ENCODE measurements at regions not wholly inside any gene's neighbourhood (a gene's known extent, or its start where the extent isn't known, plus 50 kb on each side); places are given as distances from the start of the nearest gene placed in this dataset.

- no peaks in the 10 kb centered on the region for H3K79me2 ChIP-seq (ENCODE audit: control insufficient read depth, insufficient read depth, low read length)
- H3K27ac ChIP-seq (ENCODE audit: low read length in 2 of 2) = no peak overlapping the region
- no peaks in the 10 kb centered on the region for H3K4me1 Mint-ChIP-seq
- no peak overlapping the region for H3K27ac Mint-ChIP-seq
- H4K20me1 ChIP-seq (ENCODE audit: control insufficient read depth, insufficient read depth, low read length, poor library complexity, severe bottlenecking) = no peaks in the 10 kb centered on the region
- 91% methylated on average over 4 of the region's 4 CpGs for WGBS (ENCODE audit: insufficient coverage)
- no peak overlapping the region for H3K4me2 ChIP-seq (replicated peaks; ENCODE audit: low read depth, low read length, poor library complexity, severe bottlenecking)
- peaks cover 5% of the 10 kb centered on the region for H3K27me3 Mint-ChIP-seq
- H3K9me3 Mint-ChIP-seq (ENCODE audit: insufficient read depth) = no peaks in the 10 kb centered on the region
- H3K9me3 ChIP-seq (ENCODE audit: control extremely low read depth in 1 of 3, control insufficient read depth in 2 of 3, insufficient read depth in 1 of 3, low read length in 2 of 3) = peaks cover 0 to 5% (median 0%) of the 10 kb centered on the region in 3 donors
- ChIA-PET CTCF (no interaction called here), POLR2A (no interaction called here)
- H2AFZ ChIP-seq (ENCODE audit: insufficient read depth, low read depth, low read length, poor library complexity, severe bottlenecking) = no peak overlapping the region
- no peak for TF ChIP-seq EZH2 (IDR thresholded peaks at IDR 0.05; ENCODE audit: borderline replicate concordance, insufficient read depth, low read depth, low read length, poor library complexity, severe bottlenecking)
- TF ChIP-seq, protein P1, sequence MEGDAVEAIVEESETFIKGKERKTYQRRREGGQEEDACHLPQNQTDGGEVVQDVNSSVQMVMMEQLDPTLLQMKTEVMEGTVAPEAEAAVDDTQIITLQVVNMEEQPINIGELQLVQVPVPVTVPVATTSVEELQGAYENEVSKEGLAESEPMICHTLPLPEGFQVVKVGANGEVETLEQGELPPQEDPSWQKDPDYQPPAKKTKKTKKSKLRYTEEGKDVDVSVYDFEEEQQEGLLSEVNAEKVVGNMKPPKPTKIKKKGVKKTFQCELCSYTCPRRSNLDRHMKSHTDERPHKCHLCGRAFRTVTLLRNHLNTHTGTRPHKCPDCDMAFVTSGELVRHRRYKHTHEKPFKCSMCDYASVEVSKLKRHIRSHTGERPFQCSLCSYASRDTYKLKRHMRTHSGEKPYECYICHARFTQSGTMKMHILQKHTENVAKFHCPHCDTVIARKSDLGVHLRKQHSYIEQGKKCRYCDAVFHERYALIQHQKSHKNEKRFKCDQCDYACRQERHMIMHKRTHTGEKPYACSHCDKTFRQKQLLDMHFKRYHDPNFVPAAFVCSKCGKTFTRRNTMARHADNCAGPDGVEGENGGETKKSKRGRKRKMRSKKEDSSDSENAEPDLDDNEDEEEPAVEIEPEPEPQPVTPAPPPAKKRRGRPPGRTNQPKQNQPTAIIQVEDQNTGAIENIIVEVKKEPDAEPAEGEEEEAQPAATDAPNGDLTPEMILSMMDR (IDR thresholded peaks at IDR 0.05) = no peak
- no peak overlapping the region for H3K4me3 ChIP-seq (ENCODE audit: control extremely low read depth in 1 of 5, extremely low read depth in 1 of 5, insufficient read depth in 1 of 5, low read depth in 2 of 5, low read length in 4 of 5)
- H3K4me1 ChIP-seq (ENCODE audit: control insufficient read depth in 2 of 2, insufficient read depth in 2 of 2, low read length in 2 of 2) = no peaks in the 10 kb centered on the region
- no peak overlapping the region for H3K9ac ChIP-seq (ENCODE audit: low read length)
- H3K27me3 ChIP-seq (replicated peaks in 1 of 4; ENCODE audit: control extremely low read depth in 1 of 4, control insufficient read depth in 3 of 4, insufficient read depth in 4 of 4, low read length in 3 of 4) = no peaks in the 10 kb centered on the region
- no peak for DNase-seq
- ATAC-seq (ENCODE audit: low read depth) = no peak
- no peaks in the 10 kb centered on the region for H3K36me3 ChIP-seq (replicated peaks in 1 of 2; ENCODE audit: control extremely low read depth in 1 of 2, control insufficient read depth in 1 of 2, extremely low read depth in 1 of 2, insufficient read depth in 2 of 2, low read length in 1 of 2)
- no peak overlapping the region for H3K4me3 Mint-ChIP-seq
- intact Hi-C loops (cut with micrococcal nuclease) = no loop called here
Observed at GRCh38 chr6:21514288-21514687, 79.3 kb upstream of the SOX4 start.

GRCh38 chr6:21518317-21518716 is 75.2 kb upstream of the SOX4 start:
- Mint-ChIP-seq H3K4me1 (no peaks in the 10 kb centered on the region), H3K27ac (no peak overlapping the region), H3K4me3 (no peak overlapping the region), H3K27me3 (no peaks in the 10 kb centered on the region), H3K9me3 (ENCODE audit: insufficient read depth) (no peaks in the 10 kb centered on the region)
- H3K4me3 ChIP-seq (ENCODE audit: control extremely low read depth in 1 of 5, extremely low read depth in 1 of 5, insufficient read depth in 1 of 5, low read depth in 2 of 5, low read length in 4 of 5) = no peak overlapping the region
- ChIA-PET POLR2A (no interaction called here), CTCF (no interaction called here)
- H3K36me3 ChIP-seq (replicated peaks in 1 of 2; ENCODE audit: control extremely low read depth in 1 of 2, control insufficient read depth in 1 of 2, extremely low read depth in 1 of 2, insufficient read depth in 2 of 2, low read length in 1 of 2) = no peaks in the 10 kb centered on the region
- WGBS (ENCODE audit: insufficient coverage) = 96% methylated on average over 2 of the region's 4 CpGs
- no peak overlapping the region for H2AFZ ChIP-seq (ENCODE audit: insufficient read depth, low read depth, low read length, poor library complexity, severe bottlenecking)
- H4K20me1 ChIP-seq (ENCODE audit: control insufficient read depth, insufficient read depth, low read length, poor library complexity, severe bottlenecking) = no peaks in the 10 kb centered on the region
- H3K4me1 ChIP-seq (ENCODE audit: control insufficient read depth in 2 of 2, insufficient read depth in 2 of 2, low read length in 2 of 2) = no peaks in the 10 kb centered on the region
- no peaks in the 10 kb centered on the region for H3K79me2 ChIP-seq (ENCODE audit: control insufficient read depth, insufficient read depth, low read length)
- intact Hi-C loops (cut with micrococcal nuclease) = no loop called here
- no peaks in the 10 kb centered on the region for H3K27me3 ChIP-seq (replicated peaks in 1 of 4; ENCODE audit: control extremely low read depth in 1 of 4, control insufficient read depth in 3 of 4, insufficient read depth in 4 of 4, low read length in 3 of 4)
- peaks cover 0 to 5% (median 0%) of the 10 kb centered on the region in 3 donors for H3K9me3 ChIP-seq (ENCODE audit: control extremely low read depth in 1 of 3, control insufficient read depth in 2 of 3, insufficient read depth in 1 of 3, low read length in 2 of 3)
- no peak for TF ChIP-seq EZH2 (IDR thresholded peaks at IDR 0.05; ENCODE audit: borderline replicate concordance, insufficient read depth, low read depth, low read length, poor library complexity, severe bottlenecking)
- TF ChIP-seq, protein P1 (IDR thresholded peaks at IDR 0.05) = no peak
- no peak for DNase-seq
- no peak overlapping the region for H3K4me2 ChIP-seq (replicated peaks; ENCODE audit: low read depth, low read length, poor library complexity, severe bottlenecking)
- ATAC-seq (ENCODE audit: low read depth) = no peak
- no peak overlapping the region for H3K9ac ChIP-seq (ENCODE audit: low read length)
- H3K27ac ChIP-seq (ENCODE audit: low read length in 2 of 2) = no peak overlapping the region

Measured in B cell (primary cell).